GM12864 (cell line): ENCODE measurements at regions not wholly inside any gene's neighbourhood (a gene's known extent, or its start where the extent isn't known, plus 50 kb on each side); places are given as distances from the start of the nearest gene placed in this dataset.
A peak's percentile ranks its signal among the peaks of the same experiment; 100 is the strongest.

Source experiments
- DNase-seq: peaks from one replicate; pipeline ENCODE4 v3.0.0-alpha.2; 2011; ENCODE audit warnings: low read depth
- H3K4me3 ChIP-seq: 2 replicates; pipeline ENCODE4 v1.5.1; 2011; ENCODE audit warnings: mild to moderate bottlenecking, low read depth, low read length, control low read depth
- CTCF ChIP-seq: IDR thresholded peaks from 2 replicates; pipeline ENCODE4 v1.5.1; 2011; ENCODE audit warnings: low read depth, mild to moderate bottlenecking, moderate library complexity, low read length, control low read depth, inconsistent platforms; ENCODE audit errors: missing control alignments

GRCh38 chr13:47611664-47612288 lies 389.3 kb downstream of the SUCLA2 start:
- no peak for DNase-seq
- TF ChIP-seq CTCF = no peak
- no peak overlapping the region for H3K4me3 ChIP-seq

DNA sequence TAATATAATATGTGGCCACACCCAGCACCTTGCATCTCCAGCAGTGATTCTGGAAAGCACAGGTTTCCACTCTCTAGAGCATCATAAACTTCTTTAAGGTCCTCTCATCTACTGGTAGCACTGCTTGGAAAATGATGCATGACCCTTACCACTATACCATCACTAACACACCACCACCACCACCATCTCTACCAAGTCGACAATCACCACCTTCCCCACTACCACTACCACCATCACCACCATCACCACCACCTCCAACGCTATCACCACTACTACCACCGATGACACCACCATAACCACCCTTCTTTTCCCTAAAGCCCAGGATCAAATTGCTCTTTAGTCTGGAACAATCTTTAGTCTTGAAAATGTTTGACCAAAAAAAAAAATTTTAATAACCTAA lies 390.4 kb downstream of the SUCLA2 start:
- H3K4me3 ChIP-seq = no peak overlapping the region
- TF ChIP-seq CTCF = no peak
- DNase-seq = no peak

DNA sequence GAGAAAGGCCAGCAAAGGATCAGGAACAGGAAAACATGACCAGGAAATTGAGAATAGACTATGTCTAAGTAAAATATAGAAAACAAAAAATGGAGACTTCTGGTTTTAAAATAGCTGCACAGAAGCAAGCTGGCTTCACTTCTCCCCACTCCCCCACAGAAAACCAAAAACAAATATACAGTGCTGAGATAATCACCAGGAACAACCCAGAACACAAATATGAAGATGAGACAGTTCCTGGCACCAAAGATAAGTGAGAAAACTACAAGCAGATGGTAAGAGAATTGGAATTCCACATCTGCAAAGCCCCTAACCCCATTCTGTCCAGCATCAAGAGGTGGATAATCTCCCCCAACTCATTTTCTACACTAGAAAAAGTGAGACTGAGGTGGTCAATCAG lies 397.7 kb downstream of the SUCLA2 start:
- no peak for TF ChIP-seq CTCF
- DNase-seq = no peak

GRCh38 chr13:47598340-47598911 lies 402.6 kb downstream of the SUCLA2 start:
- no peak for DNase-seq
- TF ChIP-seq CTCF = no peak
- no peak overlapping the region for H3K4me3 ChIP-seq

More for the DNA sequence above, 397.7 kb downstream of the SUCLA2 start:
- H3K4me3 ChIP-seq = no peak overlapping the region

GRCh38 chr13:47594833-47595232 lies 406.2 kb downstream of the SUCLA2 start:
- DNase-seq = no peak
- peak; percentile 29 for TF ChIP-seq CTCF
- H3K4me3 ChIP-seq = no peak overlapping the region

- DNase-seq = no peak
- H3K4me3 ChIP-seq = no peak overlapping the region
- TF ChIP-seq CTCF = no peak
Observed at GRCh38 chr13:47592256-47592655, 408.8 kb downstream of the SUCLA2 start.

- peak; percentile 29 for TF ChIP-seq CTCF
- DNase-seq = no peak
- H3K4me3 ChIP-seq = no peak overlapping the region
Observed at GRCh38 chr13:47588676-47589075, 412.4 kb downstream of the SUCLA2 start.
